H1 (cell line): ENCODE measurements at regions not wholly inside any gene's neighbourhood (a gene's known extent, or its start where the extent isn't known, plus 50 kb on each side); places are given as distances from the start of the nearest gene placed in this dataset.

ENCODE experiments used
- CHD2 ChIP-seq: IDR thresholded peaks from 2 replicates; pipeline ENCODE4 v1.6.1; 2012; ENCODE audit warnings: low read length, improper control_type of control experiment
- EGR1 ChIP-seq: IDR thresholded peaks from 2 replicates; pipeline ENCODE4 v1.6.1; 2011; ENCODE audit warnings: low read depth, low read length, borderline replicate concordance
- EP300 ChIP-seq, 2 experiments: IDR thresholded peaks; 1 replicate in 1 of 2; 2 replicates in 1 of 2; pipeline ENCODE4 v1.6.1; 2011 to 2012; ENCODE audit warnings: low read depth in 2 of 2, low read length in 2 of 2, mild to moderate bottlenecking in 2 of 2, borderline replicate concordance in 1 of 2, inconsistent platforms in 1 of 2, moderate library complexity in 1 of 2
- FOSL1 ChIP-seq: IDR thresholded peaks from 2 replicates; pipeline ENCODE4 v1.6.1; 2011; ENCODE audit warnings: mild to moderate bottlenecking, low read depth, low read length, moderate library complexity; ENCODE audit not compliant: insufficient read depth
- KDM1A ChIP-seq: fragments of 200-600, 300-600 bp; sonication (generic); IDR thresholded peaks from 2 replicates; pipeline ENCODE4 v1.7.1; 2016; ENCODE audit warnings: mild to moderate bottlenecking, low read length, borderline replicate concordance
- POU5F1 ChIP-seq: IDR thresholded peaks from 2 replicates; pipeline ENCODE4 v1.6.1; 2011; ENCODE audit warnings: low read depth, mild to moderate bottlenecking, low read length, moderate library complexity
- SIN3A ChIP-seq, 2 experiments: IDR thresholded peaks in 1 of 2; conservative IDR thresholded peaks in 1 of 2; 2 replicates each; pipeline ENCODE4 v1.6.1; 2011 to 2012; ENCODE audit warnings: low read length in 2 of 2, improper control_type of control experiment in 1 of 2, low read depth in 1 of 2, mild to moderate bottlenecking in 1 of 2
- SRF ChIP-seq: IDR thresholded peaks from 2 replicates; pipeline ENCODE4 v1.6.1; 2011; ENCODE audit warnings: mild to moderate bottlenecking, low read depth, low read length, moderate library complexity
- USF2 ChIP-seq: IDR thresholded peaks from 2 replicates; pipeline ENCODE4 v1.6.1; 2011; ENCODE audit warnings: low read length, improper control_type of control experiment
- TF ChIP-seq, protein P1 (sequence below): fragments of 300-600 bp; sonication (generic); IDR thresholded peaks from 2 replicates; pipeline ENCODE4 v1.7.1; 2012; ENCODE audit warnings: low read length, moderate library complexity, mild to moderate bottlenecking, inconsistent platforms; ENCODE audit not compliant: insufficient replicate concordance

DNA sequence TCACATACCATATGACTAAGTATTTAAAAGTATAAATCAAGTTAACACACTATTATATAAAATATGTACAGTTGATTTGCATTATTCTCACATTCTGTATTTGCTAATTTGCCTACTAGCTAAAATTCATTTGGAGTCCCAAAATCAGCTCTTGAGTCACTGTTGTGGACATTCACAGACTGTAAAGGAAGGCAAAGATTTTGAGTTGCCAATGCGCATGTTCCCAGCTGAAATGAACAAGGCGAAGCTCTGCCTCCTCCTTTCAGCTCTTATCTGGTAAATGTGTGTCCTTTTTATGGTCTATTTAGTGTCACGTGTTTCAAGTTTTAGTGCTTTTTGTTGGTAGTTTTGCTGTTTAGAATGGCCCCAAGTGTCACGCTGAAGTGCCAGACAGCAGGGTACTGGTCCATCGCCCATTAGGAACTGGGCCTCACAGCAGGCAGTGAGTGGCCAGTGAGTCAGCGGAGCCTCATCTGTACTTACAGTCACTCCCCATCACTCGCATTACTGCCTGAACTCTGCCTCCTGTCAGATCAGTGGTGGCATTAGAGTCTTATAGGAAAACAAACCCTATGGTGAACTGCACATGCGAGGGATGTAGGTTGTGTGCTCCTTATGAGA is 87.2 kb upstream of the ADTRP start (continued):
- TF ChIP-seq, protein P1, sequence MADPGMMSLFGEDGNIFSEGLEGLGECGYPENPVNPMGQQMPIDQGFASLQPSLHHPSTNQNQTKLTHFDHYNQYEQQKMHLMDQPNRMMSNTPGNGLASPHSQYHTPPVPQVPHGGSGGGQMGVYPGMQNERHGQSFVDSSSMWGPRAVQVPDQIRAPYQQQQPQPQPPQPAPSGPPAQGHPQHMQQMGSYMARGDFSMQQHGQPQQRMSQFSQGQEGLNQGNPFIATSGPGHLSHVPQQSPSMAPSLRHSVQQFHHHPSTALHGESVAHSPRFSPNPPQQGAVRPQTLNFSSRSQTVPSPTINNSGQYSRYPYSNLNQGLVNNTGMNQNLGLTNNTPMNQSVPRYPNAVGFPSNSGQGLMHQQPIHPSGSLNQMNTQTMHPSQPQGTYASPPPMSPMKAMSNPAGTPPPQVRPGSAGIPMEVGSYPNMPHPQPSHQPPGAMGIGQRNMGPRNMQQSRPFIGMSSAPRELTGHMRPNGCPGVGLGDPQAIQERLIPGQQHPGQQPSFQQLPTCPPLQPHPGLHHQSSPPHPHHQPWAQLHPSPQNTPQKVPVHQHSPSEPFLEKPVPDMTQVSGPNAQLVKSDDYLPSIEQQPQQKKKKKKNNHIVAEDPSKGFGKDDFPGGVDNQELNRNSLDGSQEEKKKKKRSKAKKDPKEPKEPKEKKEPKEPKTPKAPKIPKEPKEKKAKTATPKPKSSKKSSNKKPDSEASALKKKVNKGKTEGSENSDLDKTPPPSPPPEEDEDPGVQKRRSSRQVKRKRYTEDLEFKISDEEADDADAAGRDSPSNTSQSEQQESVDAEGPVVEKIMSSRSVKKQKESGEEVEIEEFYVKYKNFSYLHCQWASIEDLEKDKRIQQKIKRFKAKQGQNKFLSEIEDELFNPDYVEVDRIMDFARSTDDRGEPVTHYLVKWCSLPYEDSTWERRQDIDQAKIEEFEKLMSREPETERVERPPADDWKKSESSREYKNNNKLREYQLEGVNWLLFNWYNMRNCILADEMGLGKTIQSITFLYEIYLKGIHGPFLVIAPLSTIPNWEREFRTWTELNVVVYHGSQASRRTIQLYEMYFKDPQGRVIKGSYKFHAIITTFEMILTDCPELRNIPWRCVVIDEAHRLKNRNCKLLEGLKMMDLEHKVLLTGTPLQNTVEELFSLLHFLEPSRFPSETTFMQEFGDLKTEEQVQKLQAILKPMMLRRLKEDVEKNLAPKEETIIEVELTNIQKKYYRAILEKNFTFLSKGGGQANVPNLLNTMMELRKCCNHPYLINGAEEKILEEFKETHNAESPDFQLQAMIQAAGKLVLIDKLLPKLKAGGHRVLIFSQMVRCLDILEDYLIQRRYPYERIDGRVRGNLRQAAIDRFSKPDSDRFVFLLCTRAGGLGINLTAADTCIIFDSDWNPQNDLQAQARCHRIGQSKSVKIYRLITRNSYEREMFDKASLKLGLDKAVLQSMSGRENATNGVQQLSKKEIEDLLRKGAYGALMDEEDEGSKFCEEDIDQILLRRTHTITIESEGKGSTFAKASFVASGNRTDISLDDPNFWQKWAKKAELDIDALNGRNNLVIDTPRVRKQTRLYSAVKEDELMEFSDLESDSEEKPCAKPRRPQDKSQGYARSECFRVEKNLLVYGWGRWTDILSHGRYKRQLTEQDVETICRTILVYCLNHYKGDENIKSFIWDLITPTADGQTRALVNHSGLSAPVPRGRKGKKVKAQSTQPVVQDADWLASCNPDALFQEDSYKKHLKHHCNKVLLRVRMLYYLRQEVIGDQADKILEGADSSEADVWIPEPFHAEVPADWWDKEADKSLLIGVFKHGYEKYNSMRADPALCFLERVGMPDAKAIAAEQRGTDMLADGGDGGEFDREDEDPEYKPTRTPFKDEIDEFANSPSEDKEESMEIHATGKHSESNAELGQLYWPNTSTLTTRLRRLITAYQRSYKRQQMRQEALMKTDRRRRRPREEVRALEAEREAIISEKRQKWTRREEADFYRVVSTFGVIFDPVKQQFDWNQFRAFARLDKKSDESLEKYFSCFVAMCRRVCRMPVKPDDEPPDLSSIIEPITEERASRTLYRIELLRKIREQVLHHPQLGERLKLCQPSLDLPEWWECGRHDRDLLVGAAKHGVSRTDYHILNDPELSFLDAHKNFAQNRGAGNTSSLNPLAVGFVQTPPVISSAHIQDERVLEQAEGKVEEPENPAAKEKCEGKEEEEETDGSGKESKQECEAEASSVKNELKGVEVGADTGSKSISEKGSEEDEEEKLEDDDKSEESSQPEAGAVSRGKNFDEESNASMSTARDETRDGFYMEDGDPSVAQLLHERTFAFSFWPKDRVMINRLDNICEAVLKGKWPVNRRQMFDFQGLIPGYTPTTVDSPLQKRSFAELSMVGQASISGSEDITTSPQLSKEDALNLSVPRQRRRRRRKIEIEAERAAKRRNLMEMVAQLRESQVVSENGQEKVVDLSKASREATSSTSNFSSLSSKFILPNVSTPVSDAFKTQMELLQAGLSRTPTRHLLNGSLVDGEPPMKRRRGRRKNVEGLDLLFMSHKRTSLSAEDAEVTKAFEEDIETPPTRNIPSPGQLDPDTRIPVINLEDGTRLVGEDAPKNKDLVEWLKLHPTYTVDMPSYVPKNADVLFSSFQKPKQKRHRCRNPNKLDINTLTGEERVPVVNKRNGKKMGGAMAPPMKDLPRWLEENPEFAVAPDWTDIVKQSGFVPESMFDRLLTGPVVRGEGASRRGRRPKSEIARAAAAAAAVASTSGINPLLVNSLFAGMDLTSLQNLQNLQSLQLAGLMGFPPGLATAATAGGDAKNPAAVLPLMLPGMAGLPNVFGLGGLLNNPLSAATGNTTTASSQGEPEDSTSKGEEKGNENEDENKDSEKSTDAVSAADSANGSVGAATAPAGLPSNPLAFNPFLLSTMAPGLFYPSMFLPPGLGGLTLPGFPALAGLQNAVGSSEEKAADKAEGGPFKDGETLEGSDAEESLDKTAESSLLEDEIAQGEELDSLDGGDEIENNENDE: no peak
- TF ChIP-seq KDM1A: no peak
- TF ChIP-seq POU5F1: no peak
- no peak for TF ChIP-seq SRF
- TF ChIP-seq EP300 (IDR thresholded peaks at IDR 0.05; ENCODE audit: borderline replicate concordance in 1 of 2, low read depth in 2 of 2, low read length in 2 of 2): no peak
- no peak for TF ChIP-seq SIN3A (conservative IDR thresholded peaks at IDR 0.05 in 1 of 2, IDR thresholded peaks at IDR 0.05 in 1 of 2; ENCODE audit: low read depth in 1 of 2, low read length in 2 of 2)
- TF ChIP-seq CHD2: no peak
- TF ChIP-seq USF2: no peak
- no peak for TF ChIP-seq EGR1
- TF ChIP-seq FOSL1: no peak
